HG03442 (cell line): ENCODE measurements at regions not wholly inside any gene's neighbourhood (a gene's known extent, or its start where the extent isn't known, plus 50 kb on each side); places are given as distances from the start of the nearest gene placed in this dataset.
"Not testable (repeated sequence)": the region's sequence is repeated elsewhere in the genome, so short reads cannot be mapped to it uniquely, and the experiment has no call there.

Experiments
- ATAC-seq: cut with Tn5 transposase; IDR thresholded peaks from one replicate; pipeline ENCODE4 v1.9.1; 2021; ENCODE audit warnings: mild to moderate bottlenecking, moderate library complexity; ENCODE audit not compliant: unreplicated experiment

DNA sequence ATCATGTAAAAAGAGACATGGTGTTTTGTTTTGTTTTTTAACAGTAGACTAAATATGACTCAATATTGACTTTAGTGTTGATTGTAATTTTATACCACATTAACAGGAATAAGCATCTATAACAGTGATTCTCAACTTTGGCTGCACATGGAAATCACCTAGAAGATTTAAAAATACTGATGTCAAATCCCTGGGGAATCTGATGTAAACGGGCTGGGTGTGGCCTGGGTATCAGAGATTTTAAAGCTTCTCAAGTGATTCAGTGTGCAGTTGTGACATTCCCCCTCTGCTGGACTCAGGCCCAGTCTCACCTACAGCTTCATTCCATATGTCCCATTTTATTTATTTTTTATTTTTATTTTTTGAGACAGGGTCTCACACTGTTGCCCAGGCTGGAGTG, 82.8 kb upstream of the ATP8B1 start:
- ATAC-seq = no peak

DNA sequence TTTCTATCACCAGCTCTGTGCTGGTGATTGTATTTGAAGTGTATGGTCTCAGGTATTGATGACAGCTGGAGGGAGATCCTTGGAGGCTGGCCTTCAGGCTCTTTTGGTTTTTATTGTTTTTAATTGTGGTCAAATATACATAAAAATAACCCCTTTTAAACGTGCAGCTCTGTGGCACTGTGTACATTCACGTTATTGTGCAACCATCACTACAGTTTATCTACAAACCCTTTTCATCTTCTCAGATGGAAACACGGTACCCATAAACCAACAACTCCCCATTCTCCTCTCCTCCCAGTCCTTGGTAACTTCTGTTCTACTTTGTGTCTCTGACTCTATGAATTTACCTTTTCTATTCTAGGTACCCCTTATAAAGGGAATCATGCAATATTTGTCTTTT, 79.3 kb upstream of the ATP8B1 start:
- ATAC-seq = no peak

DNA sequence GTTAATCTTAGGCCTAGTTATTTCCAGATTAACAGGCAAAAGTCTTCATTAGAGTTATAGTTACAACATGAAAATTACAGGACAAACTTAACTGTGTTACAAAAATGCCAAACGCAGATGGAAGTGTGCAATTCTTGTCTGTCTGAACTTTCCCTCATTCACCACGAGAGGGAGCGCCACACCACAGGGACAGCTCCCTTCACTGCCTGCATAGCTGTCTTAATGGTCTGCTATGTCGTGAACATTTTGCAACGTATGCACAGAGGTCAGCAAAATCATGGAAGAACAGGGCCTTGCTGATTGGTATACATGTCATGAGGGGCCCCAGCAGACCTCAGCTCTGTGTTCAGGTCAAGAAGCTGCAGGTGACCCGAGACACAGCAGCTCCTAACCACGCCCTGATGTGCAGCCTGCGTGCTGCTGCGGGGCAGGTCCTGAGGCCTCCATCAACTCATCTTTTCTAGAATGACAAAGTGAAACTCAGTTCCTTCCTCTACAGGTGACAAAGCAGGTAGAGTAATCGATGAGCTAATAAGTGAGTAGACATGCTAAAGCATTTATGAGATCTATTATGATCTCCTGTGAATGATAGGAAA, 78.8 kb upstream of the ATP8B1 start:
- no peak for ATAC-seq

DNA sequence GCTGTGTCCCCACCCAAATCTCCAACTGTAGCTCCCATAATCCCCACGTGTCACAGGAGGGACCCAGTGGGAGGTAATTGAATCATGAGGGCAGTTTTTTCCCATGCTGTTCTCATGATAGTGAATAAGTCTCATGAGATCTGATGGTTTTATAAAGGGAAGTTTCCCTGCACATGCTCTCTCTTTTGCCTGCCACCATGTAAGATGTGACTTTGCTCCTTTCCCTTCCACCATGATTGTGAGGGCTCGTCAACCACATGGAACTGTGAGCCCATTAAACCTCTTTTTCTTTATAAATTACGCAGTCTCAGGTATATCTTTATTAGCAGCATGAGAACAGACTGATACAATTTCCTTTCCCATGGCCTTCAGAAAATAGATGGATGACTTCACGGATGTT, 76.8 kb upstream of the ATP8B1 start:
- not testable (repeated sequence) for ATAC-seq

DNA sequence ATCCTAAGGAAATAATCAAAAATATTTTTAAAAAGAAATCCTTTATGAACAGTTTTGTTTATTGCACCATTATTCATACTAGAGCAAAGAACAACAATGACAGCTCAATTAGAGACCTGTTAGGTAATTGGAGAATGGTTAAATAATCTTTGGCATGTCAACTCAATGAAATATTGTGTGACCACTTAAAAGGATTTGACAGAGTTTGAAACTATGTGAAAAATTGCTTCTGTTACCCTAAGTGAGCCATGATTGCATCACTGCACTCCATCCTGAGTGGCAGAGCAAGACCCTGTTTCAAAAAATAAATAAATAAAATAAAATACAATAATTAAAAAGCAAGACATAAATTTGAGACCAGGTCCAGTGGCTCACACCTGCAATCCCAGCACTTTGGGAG, 66.1 kb upstream of the ATP8B1 start:
- ATAC-seq = no peak

DNA sequence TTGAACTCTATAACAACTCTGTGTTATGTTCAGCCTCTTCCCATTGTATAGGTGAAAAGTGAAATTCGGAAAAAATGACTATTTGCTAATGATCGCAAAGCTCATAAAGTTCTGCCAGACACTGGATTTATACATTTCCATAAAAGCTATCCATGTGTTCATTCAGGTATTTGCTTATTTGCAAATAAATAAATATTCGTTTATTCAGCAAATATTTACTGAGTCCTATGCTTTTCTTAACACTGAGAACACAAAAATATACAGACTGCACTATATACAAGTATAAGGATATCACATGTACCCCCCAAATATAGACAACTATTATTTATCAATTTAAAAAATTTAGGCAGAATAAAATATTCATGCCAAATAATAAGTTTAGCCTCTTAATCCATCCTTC, 63.2 kb upstream of the ATP8B1 start:
- ATAC-seq = no peak

DNA sequence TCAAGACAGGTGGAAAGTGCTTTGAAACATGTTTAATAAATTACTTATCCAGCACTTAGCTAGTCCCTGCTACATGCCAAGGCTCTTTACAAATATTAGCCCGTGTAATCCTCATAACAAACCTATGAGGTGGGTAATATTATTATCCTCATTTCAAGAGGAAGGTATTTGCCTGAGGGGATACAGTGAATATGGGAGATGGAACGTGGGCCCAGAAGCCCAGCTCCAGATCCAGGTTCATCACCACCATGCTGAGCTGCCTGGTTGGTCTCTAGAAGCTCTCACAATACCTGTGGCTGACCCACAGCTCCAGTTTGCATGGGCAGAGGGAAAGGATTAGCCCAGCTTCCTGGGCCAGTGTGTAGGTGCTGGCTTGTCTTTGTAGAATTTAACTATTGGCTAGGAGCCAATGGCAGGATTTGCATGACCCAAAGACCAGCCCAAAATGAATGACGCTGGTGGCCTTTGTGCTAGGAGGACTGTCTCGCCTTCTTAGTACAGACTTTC, 61.6 kb upstream of the ATP8B1 start:
- no peak for ATAC-seq

DNA sequence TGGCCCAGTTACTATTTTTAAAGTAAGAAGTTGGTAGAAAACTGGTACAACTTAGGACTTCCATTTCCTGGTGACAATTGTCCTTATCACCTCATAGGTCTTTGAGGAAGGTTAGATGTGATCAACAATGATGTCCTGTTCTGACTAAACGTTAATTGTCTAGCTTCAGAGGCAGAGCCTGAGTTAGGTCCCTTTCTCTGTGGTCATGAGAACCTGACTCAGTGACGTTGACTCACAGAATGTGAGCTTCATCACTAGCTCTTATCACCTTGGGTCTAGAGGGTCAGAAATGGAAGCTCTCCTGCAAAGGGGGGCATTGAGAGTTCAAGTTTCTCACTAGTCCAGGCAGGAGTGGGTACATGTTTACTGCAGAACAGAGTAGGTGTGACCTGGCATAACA, 60.6 kb upstream of the ATP8B1 start:
- ATAC-seq = no peak

DNA sequence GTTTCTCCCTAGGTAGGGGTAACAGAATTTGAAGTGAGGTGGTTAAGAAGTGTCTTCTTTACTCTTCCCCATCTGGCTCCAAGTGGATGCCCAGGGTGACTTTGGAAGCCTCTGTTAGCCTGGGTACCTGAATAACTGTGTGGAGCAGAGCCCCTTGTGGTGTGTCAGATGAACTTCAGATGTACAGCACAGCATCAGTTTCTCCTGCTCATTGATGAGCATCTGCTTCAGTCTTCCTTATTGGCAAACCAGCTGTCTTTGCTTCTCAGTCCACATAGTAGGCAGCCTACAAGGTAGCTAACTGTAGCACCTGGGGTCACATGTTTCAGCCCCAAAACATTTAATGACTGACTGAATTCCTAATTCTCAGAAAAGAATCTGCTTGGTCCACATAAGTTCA, 56.2 kb upstream of the ATP8B1 start:
- peak; percentile 78 for ATAC-seq

DNA sequence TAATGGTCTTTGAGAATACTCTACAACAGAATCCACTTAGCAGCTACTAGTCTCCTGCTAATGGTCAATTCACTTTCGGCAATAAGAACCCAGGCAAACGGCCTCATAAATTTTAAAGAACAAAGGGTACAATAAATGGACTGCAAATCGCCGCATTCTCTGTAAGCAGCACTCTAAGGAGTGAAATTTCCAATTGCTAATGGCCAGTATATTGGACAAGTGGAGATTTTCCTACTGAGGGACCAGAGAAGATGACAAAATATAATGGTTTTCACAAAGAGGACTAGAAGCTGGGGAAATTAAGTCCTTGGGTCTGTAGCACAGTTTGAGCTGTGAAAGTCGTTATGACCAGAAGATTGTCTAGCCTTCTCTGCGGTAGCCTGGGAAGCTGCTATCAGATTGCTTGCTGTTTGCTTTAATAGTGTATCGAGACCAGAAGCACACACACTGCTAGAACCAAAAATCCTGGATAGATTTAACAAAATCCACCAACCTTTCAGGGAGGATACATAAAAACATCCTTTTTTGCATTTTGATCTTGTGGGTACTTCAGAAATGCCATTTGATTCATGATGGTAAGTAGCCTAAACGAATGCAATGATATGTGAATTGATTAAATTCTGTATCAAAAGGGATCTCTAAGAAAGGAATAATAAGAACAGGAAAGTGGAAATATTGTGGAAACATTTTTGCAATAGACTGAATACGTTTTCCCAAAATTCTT, 53.6 kb upstream of the ATP8B1 start:
- no peak for ATAC-seq

DNA sequence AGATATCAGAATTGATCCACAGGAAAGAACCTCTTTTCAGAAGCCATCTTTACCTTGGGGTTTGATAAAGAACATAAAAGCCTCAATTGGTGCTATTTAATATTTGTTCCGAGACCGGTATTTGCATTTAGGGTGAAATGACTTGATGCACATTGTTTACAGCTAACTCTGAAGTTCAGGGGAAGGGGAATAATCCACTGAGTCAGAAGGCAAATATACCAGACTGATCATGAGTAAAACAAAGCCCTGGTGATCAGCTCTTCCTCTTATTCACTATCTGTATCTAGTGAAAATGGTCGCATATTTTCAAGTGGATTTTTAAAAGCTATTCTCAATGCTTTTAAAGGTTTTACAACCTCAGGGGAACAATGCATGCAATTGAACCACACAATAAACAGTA, 53.0 kb upstream of the ATP8B1 start:
- ATAC-seq = no peak

DNA sequence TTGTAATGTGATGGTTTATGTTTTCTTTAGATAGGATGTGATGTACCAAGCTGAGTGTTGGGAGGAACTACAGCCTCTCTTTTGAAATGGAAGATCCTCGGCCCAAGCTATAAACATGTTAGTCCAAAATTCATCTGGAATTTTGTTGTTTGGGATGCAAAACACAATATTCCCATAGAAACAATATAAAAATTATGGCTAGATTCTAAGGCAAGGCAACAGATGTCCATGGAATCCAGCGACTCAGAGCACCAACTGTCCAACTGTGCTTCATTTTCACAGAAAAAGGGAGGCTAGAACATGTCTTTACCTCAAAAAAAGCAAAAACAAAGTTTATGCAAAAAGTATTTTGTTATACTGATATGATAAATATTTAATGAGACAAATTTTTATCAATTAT, 52.4 kb upstream of the ATP8B1 start:
- ATAC-seq = no peak

DNA sequence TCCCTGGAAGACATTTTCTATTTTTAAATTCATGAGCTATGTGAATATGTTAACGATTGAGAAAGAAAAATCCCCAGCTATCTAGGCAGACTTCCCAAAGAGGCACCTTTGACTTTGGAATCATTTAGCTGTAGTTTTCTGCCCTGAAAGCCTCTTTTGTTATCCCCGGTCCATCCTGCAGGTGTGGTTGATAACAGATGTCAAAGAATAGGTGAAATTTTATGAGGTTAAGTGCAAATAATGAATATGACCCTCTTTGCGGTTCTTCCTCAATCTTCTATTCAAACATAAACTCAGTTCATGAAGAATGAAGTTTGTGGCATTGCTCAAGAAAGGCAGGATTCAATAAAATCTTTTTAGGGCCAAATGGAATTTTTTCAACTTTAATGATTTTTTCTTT, 51.6 kb upstream of the ATP8B1 start:
- no peak for ATAC-seq

DNA sequence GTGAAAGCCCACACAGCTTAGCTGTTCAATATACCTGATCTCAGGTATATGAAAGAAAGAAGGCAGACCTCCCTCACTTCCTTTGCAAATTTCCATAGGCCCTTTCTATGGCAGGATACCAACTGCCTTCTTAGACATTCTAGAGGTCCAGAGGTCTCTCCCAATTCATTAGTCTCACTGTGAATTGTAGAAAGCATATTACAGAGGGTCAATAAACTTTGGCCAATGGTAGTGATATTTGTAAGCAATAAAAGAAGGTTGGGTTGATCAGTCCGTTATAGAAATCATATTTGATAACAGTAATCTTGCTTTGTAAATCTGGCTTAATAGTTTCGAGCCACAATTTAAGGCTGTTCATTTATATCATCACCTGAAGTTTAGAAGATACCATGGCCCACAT, 50.7 kb upstream of the ATP8B1 start:
- no peak for ATAC-seq

DNA sequence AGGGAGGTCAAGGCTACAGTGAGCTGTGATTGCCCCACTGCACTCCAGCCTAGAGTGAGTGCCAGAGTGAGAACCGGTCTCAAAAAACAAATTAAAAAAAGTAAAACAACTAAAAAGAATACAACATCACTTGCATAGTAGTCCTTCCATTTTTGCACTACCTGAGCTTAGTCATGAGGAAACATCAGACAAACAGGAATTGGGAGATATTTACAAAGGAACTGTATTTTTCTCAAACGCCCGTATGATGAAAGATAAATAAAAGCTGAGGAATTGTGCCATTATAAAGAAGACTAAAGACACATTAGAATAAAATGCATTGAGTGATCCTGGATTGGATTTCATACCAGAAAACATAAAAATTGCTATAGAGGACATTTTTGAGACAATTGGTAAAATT, 50.0 kb upstream of the ATP8B1 start:
- ATAC-seq = no peak
